Neuronal stem cell (in vitro differentiated cells): ENCODE measurements at regions not wholly inside any gene's neighbourhood (a gene's known extent, or its start where the extent isn't known, plus 50 kb on each side); places are given as distances from the start of the nearest gene placed in this dataset.

Experiments used
- DNase-seq: peaks from one replicate; pipeline ENCODE4 v3.0.0-alpha.2; 2013; ENCODE audit warnings: low spot score
- H2AFZ ChIP-seq: one replicate; pipeline ENCODE4 v1.6.1; 2013; ENCODE audit warnings: mild to moderate bottlenecking, low read length, inconsistent platforms
- H2AK5ac ChIP-seq: 2 replicates; pipeline ENCODE4 v1.6.1; 2013; ENCODE audit warnings: low read depth, mild to moderate bottlenecking, inconsistent platforms, low read length, moderate library complexity, mixed read lengths
- H2BK120ac ChIP-seq: 2 replicates; pipeline ENCODE4 v1.6.1; 2013; ENCODE audit warnings: low read depth, mild to moderate bottlenecking, inconsistent platforms, low read length, moderate library complexity, mixed read lengths
- H2BK12ac ChIP-seq: one replicate; pipeline ENCODE4 v1.6.1; 2013; ENCODE audit warnings: low read length, inconsistent platforms
- H2BK15ac ChIP-seq: 2 replicates; pipeline ENCODE4 v1.6.1; 2013; ENCODE audit warnings: mild to moderate bottlenecking, low read length, inconsistent platforms, mixed read lengths
- H2BK5ac ChIP-seq: one replicate; pipeline ENCODE4 v1.6.1; 2013; ENCODE audit warnings: inconsistent platforms, mild to moderate bottlenecking, low read length, moderate library complexity
- H3K14ac ChIP-seq: one replicate; pipeline ENCODE4 v1.6.1; 2013; ENCODE audit warnings: low read length, inconsistent platforms
- H3K18ac ChIP-seq: 2 replicates; pipeline ENCODE4 v1.6.1; 2013; ENCODE audit warnings: low read length, inconsistent platforms
- H3K23ac ChIP-seq: 2 replicates; pipeline ENCODE4 v1.6.1; 2013; ENCODE audit warnings: low read depth, mild to moderate bottlenecking, mixed read lengths, low read length, inconsistent platforms; ENCODE audit not compliant: poor library complexity
- H3K27ac ChIP-seq: replicated peaks from 3 replicates; pipeline ENCODE4 v1.5.1; 2013; ENCODE audit warnings: low read length, inconsistent platforms
- H3K27me3 ChIP-seq, 3 experiments: 2 replicates each; pipeline ENCODE4 v1.6.1; 2013; ENCODE audit warnings: low read length in 3 of 3, mild to moderate bottlenecking in 2 of 3, inconsistent platforms in 1 of 3, low read depth in 1 of 3, mixed read lengths in 1 of 3, moderate library complexity in 1 of 3; ENCODE audit not compliant: control insufficient read depth in 3 of 3, insufficient read depth in 3 of 3
- H3K36me3 ChIP-seq, 2 donors: replicated peaks in 1 of 2; 2 replicates each; pipeline ENCODE4 v1.6.1; 2013; ENCODE audit warnings: low read length in 2 of 2; ENCODE audit not compliant: control insufficient read depth in 2 of 2, insufficient read depth in 2 of 2
- H3K4ac ChIP-seq: 2 replicates; pipeline ENCODE4 v1.6.1; 2013; ENCODE audit warnings: inconsistent platforms, mild to moderate bottlenecking, low read length, moderate library complexity
- H3K4me1 ChIP-seq, 2 donors: 1 replicate in 1 of 2; 2 replicates in 1 of 2; pipeline ENCODE4 v1.6.1; 2013; ENCODE audit warnings: low read length in 2 of 2, low read depth in 1 of 2; ENCODE audit not compliant: control insufficient read depth in 2 of 2, insufficient read depth in 1 of 2
- H3K4me2 ChIP-seq: one replicate; pipeline ENCODE4 v1.6.1; 2013; ENCODE audit warnings: mild to moderate bottlenecking, low read length, inconsistent platforms; ENCODE audit not compliant: insufficient read depth, poor library complexity, severe bottlenecking
- H3K4me3 ChIP-seq, 2 donors: 2 replicates each; pipeline ENCODE4 v1.5.1; 2013; ENCODE audit warnings: low read length in 2 of 2, mild to moderate bottlenecking in 2 of 2, inconsistent platforms in 1 of 2, moderate library complexity in 1 of 2
- H3K79me1 ChIP-seq: one replicate; pipeline ENCODE4 v1.6.1; 2013; ENCODE audit warnings: low read depth, mild to moderate bottlenecking, inconsistent platforms, low read length, moderate library complexity
- H3K9ac ChIP-seq: one replicate; pipeline ENCODE4 v1.6.1; 2013; ENCODE audit warnings: mild to moderate bottlenecking, low read depth, low read length, inconsistent platforms; ENCODE audit not compliant: poor library complexity
- H3K9me3 ChIP-seq, 2 donors: replicated peaks in 1 of 2; 2 replicates each; pipeline versions ENCODE3 to v1.6.1; 2013; ENCODE audit warnings: low read length in 2 of 2, mild to moderate bottlenecking in 2 of 2, inconsistent platforms in 1 of 2, low read depth in 1 of 2, mixed read lengths in 1 of 2, moderate library complexity in 1 of 2; ENCODE audit not compliant: control insufficient read depth in 2 of 2, insufficient read depth in 1 of 2
- H4K8ac ChIP-seq: one replicate; pipeline ENCODE4 v1.6.1; 2013; ENCODE audit warnings: low read depth, mild to moderate bottlenecking, inconsistent platforms, low read length, moderate library complexity
- H4K91ac ChIP-seq: one replicate; pipeline ENCODE4 v1.6.1; 2013; ENCODE audit warnings: low read length, low read depth, mild to moderate bottlenecking, inconsistent platforms; ENCODE audit not compliant: poor library complexity
- WGBS, 2 donors: extraction: QIAGEN DNeasy Blood & Tissue Kit; methylation state at CpG; one replicate each; pipeline ENCODE4 v1.1.7; 2013; ENCODE audit warnings: missing lambda C conversion rate in 2 of 2, mixed read lengths in 1 of 2; ENCODE audit not compliant: insufficient read length in 2 of 2, insufficient replicate concordance in 1 of 2; ENCODE audit errors: extremely low coverage in 2 of 2; 5-methylcytosine and 5-hydroxymethylcytosine counted together

- Histone ChIP-seq H3K23ac (no peak overlapping the region), H3K14ac (no peak overlapping the region), H4K91ac (no peak overlapping the region), H2AFZ (no peak overlapping the region), H3K18ac (no peak overlapping the region), H3K4ac (no peak overlapping the region), H3K4me2 (no peak overlapping the region), H3K79me1 (no peaks in the 10 kb centered on the region), H2BK15ac (no peak overlapping the region), H4K8ac (no peak overlapping the region), H3K36me3 (no peaks in the 10 kb centered on the region), H3K4me1 (no peaks in the 10 kb centered on the region), H3K27me3 (peaks cover 0 to 23% (median 0%) of the 10 kb centered on the region in 3 experiments), H3K27ac (no peak overlapping the region), H3K4me3 (no peak overlapping the region), H2BK12ac (no peak overlapping the region), H3K9me3 (peaks cover 0 to 32% of the 10 kb centered on the region in 2 donors), H2BK120ac (no peak overlapping the region), H2AK5ac (no peak overlapping the region), H2BK5ac (no peak overlapping the region), H3K9ac (no peak overlapping the region)
- no peak for DNase-seq
- WGBS, 2 donors = no CpG with 5 or more reads among the region's 6 CpGs
These were observed 511.0 kb downstream of the TMEM121 start for GRCh38 chr14:106037380-106037779.

- Histone ChIP-seq H3K23ac (no peak overlapping the region), H3K36me3 (no peaks in the 10 kb centered on the region), H3K27me3 (peaks cover 0 to 17% (median 0%) of the 10 kb centered on the region in 3 experiments), H3K4me1 (no peaks in the 10 kb centered on the region), H4K8ac (no peak overlapping the region), H3K9ac (no peak overlapping the region), H3K79me1 (no peaks in the 10 kb centered on the region), H2AFZ (no peak overlapping the region), H2BK120ac (no peak overlapping the region), H2AK5ac (no peak overlapping the region), H3K18ac (no peak overlapping the region), H3K4ac (no peak overlapping the region), H4K91ac (no peak overlapping the region), H2BK5ac (no peak overlapping the region), H3K27ac (no peak overlapping the region), H3K4me3 (peak overlapping the region in 1 of 2 donors; percentile 38), H2BK15ac (no peak overlapping the region), H2BK12ac (no peak overlapping the region), H3K4me2 (no peak overlapping the region), H3K14ac (no peak overlapping the region), H3K9me3 (peaks cover 0 to 26% of the 10 kb centered on the region in 2 donors)
- DNase-seq = no peak
- WGBS, 2 donors = no CpG with 5 or more reads among the region's 3 CpGs
These were observed 511.9 kb downstream of the TMEM121 start for GRCh38 chr14:106038263-106038662.

- Histone ChIP-seq H3K36me3 (no peaks in the 10 kb centered on the region), H2BK12ac (no peak overlapping the region), H3K79me1 (no peaks in the 10 kb centered on the region), H3K18ac (no peak overlapping the region), H3K9me3 (peaks cover 0 to 24% of the 10 kb centered on the region in 2 donors), H3K4me3 (no peak overlapping the region), H4K91ac (no peak overlapping the region), H3K4ac (no peak overlapping the region), H4K8ac (no peak overlapping the region), H3K14ac (no peak overlapping the region), H3K4me1 (no peaks in the 10 kb centered on the region), H3K27ac (no peak overlapping the region), H2BK15ac (no peak overlapping the region), H3K27me3 (peaks cover 0 to 5% (median 0%) of the 10 kb centered on the region in 3 experiments), H3K4me2 (no peak overlapping the region), H2BK120ac (no peak overlapping the region), H2BK5ac (no peak overlapping the region), H3K23ac (no peak overlapping the region), H2AFZ (no peak overlapping the region), H3K9ac (no peak overlapping the region), H2AK5ac (no peak overlapping the region)
- DNase-seq = no peak
- no CpG with 5 or more reads among the region's 4 CpGs for WGBS, 2 donors
These were observed 513.0 kb downstream of the TMEM121 start for GRCh38 chr14:106039400-106039799.

- Histone ChIP-seq H4K8ac (no peak overlapping the region), H3K79me1 (no peaks in the 10 kb centered on the region), H3K9me3 (peaks cover 0 to 22% of the 10 kb centered on the region in 2 donors), H3K36me3 (no peaks in the 10 kb centered on the region), H2BK120ac (no peak overlapping the region), H2AK5ac (no peak overlapping the region), H2BK15ac (no peak overlapping the region), H3K4ac (no peak overlapping the region), H3K18ac (no peak overlapping the region), H3K14ac (no peak overlapping the region), H3K4me3 (no peak overlapping the region), H4K91ac (no peak overlapping the region), H3K23ac (no peak overlapping the region), H3K27me3 (no peaks in the 10 kb centered on the region), H2AFZ (no peak overlapping the region), H3K9ac (no peak overlapping the region), H3K4me2 (no peak overlapping the region), H3K27ac (no peak overlapping the region), H3K4me1 (no peaks in the 10 kb centered on the region), H2BK12ac (no peak overlapping the region), H2BK5ac (no peak overlapping the region)
- no peak for DNase-seq
- no CpG with 5 or more reads among the region's 4 CpGs for WGBS, 2 donors
These were observed 518.1 kb downstream of the TMEM121 start for GRCh38 chr14:106044515-106044914.
